Adipocyte (in vitro differentiated cells): ENCODE measurements at regions not wholly inside any gene's neighbourhood (a gene's known extent, or its start where the extent isn't known, plus 50 kb on each side); places are given as distances from the start of the nearest gene placed in this dataset.

Source experiments
- DNase-seq: peaks from one replicate; pipeline ENCODE4 v3.0.0-alpha.2; 2015; ENCODE audit warnings: low read depth
- H3K27me3 ChIP-seq: replicated peaks from 2 replicates; pipeline ENCODE4 v1.7.0; 2013; ENCODE audit warnings: mild to moderate bottlenecking, low read length, moderate library complexity; ENCODE audit not compliant: control insufficient read depth, insufficient read depth
- H3K36me3 ChIP-seq: 2 replicates; pipeline ENCODE4 v1.7.0; 2013; ENCODE audit warnings: low read length, mild to moderate bottlenecking, moderate library complexity; ENCODE audit not compliant: control insufficient read depth, insufficient read depth, severe bottlenecking
- H3K4me1 ChIP-seq: 2 replicates; pipeline ENCODE4 v1.7.0; 2013; ENCODE audit warnings: mild to moderate bottlenecking, low read length, moderate library complexity; ENCODE audit not compliant: control insufficient read depth, insufficient read depth
- H3K4me3 ChIP-seq: 2 replicates; pipeline ENCODE4 v1.7.0; 2013; ENCODE audit warnings: mild to moderate bottlenecking, low read length, moderate library complexity
- H3K9ac ChIP-seq: 2 replicates; pipeline ENCODE4 v1.7.0; 2013; ENCODE audit warnings: mild to moderate bottlenecking, low read length, moderate library complexity
- H3K9me3 ChIP-seq: 2 replicates; pipeline ENCODE4 v1.7.0; 2013; ENCODE audit warnings: mild to moderate bottlenecking, low read length, moderate library complexity; ENCODE audit not compliant: control insufficient read depth

- Histone ChIP-seq H3K4me3 (no peak overlapping the region), H3K27me3 (peaks cover 49% of the 10 kb centered on the region), H3K36me3 (no peaks in the 10 kb centered on the region), H3K9me3 (peaks cover 11% of the 10 kb centered on the region), H3K9ac (no peak overlapping the region), H3K4me1 (no peaks in the 10 kb centered on the region)
- DNase-seq: no peak
Measured at GRCh38 chr16:86353948-86354347, 156.4 kb upstream of the FOXF1 start.

GRCh38 chr16:86354641-86355513 lies 155.4 kb upstream of the FOXF1 start:
- no peaks in the 10 kb centered on the region for H3K4me1 ChIP-seq
- H3K27me3 ChIP-seq: peaks cover 50% of the 10 kb centered on the region
- peaks cover 11% of the 10 kb centered on the region for H3K9me3 ChIP-seq
- no peaks in the 10 kb centered on the region for H3K36me3 ChIP-seq
- H3K4me3 ChIP-seq: no peak overlapping the region
- peak; percentile 54 for DNase-seq
- H3K9ac ChIP-seq: no peak overlapping the region

- H3K9ac ChIP-seq: no peak overlapping the region
- no peak overlapping the region for H3K4me3 ChIP-seq
- peaks cover 44% of the 10 kb centered on the region for H3K27me3 ChIP-seq
- H3K36me3 ChIP-seq: no peaks in the 10 kb centered on the region
- DNase-seq: peak; percentile 45
- peaks cover 11% of the 10 kb centered on the region for H3K9me3 ChIP-seq
- no peaks in the 10 kb centered on the region for H3K4me1 ChIP-seq
Measured at GRCh38 chr16:86355531-86355930, 154.8 kb upstream of the FOXF1 start.

GRCh38 chr16:86355951-86356350 lies 154.4 kb upstream of the FOXF1 start:
- Histone ChIP-seq H3K9me3 (peaks cover 11% of the 10 kb centered on the region), H3K4me3 (no peak overlapping the region), H3K27me3 (peaks cover 44% of the 10 kb centered on the region), H3K4me1 (no peaks in the 10 kb centered on the region), H3K36me3 (no peaks in the 10 kb centered on the region), H3K9ac (no peak overlapping the region)
- DNase-seq: no peak

- H3K27me3 ChIP-seq: peaks cover 41% of the 10 kb centered on the region
- peaks cover 11% of the 10 kb centered on the region for H3K9me3 ChIP-seq
- DNase-seq: no peak
- no peaks in the 10 kb centered on the region for H3K36me3 ChIP-seq
- no peak overlapping the region for H3K4me3 ChIP-seq
- no peaks in the 10 kb centered on the region for H3K4me1 ChIP-seq
- no peak overlapping the region for H3K9ac ChIP-seq
Measured at GRCh38 chr16:86356804-86357203, 153.5 kb upstream of the FOXF1 start.

DNA sequence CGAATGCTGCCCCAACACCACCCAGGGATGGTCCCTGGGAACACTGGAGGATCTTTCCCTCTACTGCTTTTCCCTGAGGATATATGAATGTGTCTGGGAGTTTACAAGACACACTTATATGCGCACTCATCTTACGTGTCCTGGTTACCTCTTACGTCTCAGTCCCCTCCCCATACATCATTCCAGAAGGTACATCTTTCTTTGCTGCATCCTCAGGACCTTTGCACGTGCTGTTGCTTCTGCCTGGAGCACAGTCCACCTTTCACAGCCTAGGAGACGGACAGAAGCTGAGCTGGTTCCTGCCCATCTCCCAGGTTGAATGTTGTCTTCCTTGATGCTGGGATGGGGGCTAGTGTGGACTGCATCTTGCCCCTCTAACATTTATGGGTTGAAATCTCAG lies 153.0 kb upstream of the FOXF1 start:
- Histone ChIP-seq H3K9ac (no peak overlapping the region), H3K9me3 (peaks cover 11% of the 10 kb centered on the region), H3K4me3 (no peak overlapping the region), H3K36me3 (no peaks in the 10 kb centered on the region), H3K27me3 (peaks cover 36% of the 10 kb centered on the region), H3K4me1 (peaks cover under 1% of the 10 kb centered on the region)
- DNase-seq: no peak

GRCh38 chr16:86357950-86358349 lies 152.4 kb upstream of the FOXF1 start:
- Histone ChIP-seq H3K9me3 (peaks cover 11% of the 10 kb centered on the region), H3K9ac (no peak overlapping the region)

GRCh38 chr16:86359571-86359970 lies 150.8 kb upstream of the FOXF1 start:
- H3K4me3 ChIP-seq: no peak overlapping the region
- peaks cover 31% of the 10 kb centered on the region for H3K27me3 ChIP-seq
- no peaks in the 10 kb centered on the region for H3K36me3 ChIP-seq
- H3K9me3 ChIP-seq: peaks cover 11% of the 10 kb centered on the region
- no peak for DNase-seq
- no peak overlapping the region for H3K9ac ChIP-seq
- H3K4me1 ChIP-seq: peaks cover 21% of the 10 kb centered on the region

More at GRCh38 chr16:86357950-86358349, 152.4 kb upstream of the FOXF1 start:
- H3K27me3 ChIP-seq: peaks cover 31% of the 10 kb centered on the region
- DNase-seq: no peak
- H3K36me3 ChIP-seq: no peaks in the 10 kb centered on the region
- H3K4me1 ChIP-seq: peaks cover 7% of the 10 kb centered on the region
- no peak overlapping the region for H3K4me3 ChIP-seq

- H3K4me3 ChIP-seq: peak overlapping the region; percentile 2
- peaks cover 23% of the 10 kb centered on the region for H3K4me1 ChIP-seq
- peaks cover 34% of the 10 kb centered on the region for H3K27me3 ChIP-seq
- no peak overlapping the region for H3K9ac ChIP-seq
- DNase-seq: no peak
- no peaks in the 10 kb centered on the region for H3K36me3 ChIP-seq
- no peaks in the 10 kb centered on the region for H3K9me3 ChIP-seq
Measured at GRCh38 chr16:86362155-86362849, 148.0 kb upstream of the FOXF1 start.

DNA sequence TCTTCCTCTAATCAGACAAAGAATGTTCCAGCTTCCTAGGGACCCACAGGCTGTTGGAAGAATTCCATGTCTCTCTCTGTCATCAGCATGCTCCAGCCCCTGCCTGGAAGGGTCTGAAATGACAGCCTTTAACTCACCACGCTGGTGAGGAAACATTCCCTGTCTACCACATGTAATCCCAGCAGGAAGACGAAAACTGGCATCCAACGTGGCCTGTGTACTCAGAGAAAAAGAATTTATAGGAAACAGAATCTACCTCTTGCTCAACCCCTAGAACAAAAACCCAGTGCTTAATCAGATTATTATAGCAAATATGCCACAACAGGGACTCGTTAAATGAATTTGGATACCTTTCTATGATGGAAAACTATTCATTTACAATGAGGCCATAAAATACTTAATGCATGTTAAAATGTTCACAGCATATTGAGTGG lies 147.3 kb upstream of the FOXF1 start:
- DNase-seq: peak; percentile 94
- H3K9ac ChIP-seq: no peak overlapping the region
- peak overlapping the region; percentile 2 for H3K4me3 ChIP-seq

GRCh38 chr16:86363836-86364618 lies 146.3 kb upstream of the FOXF1 start:
- H3K4me1 ChIP-seq: peaks cover 23% of the 10 kb centered on the region
- H3K9me3 ChIP-seq: no peaks in the 10 kb centered on the region
- DNase-seq: no peak
- no peaks in the 10 kb centered on the region for H3K36me3 ChIP-seq
- H3K27me3 ChIP-seq: peaks cover 34% of the 10 kb centered on the region
- no peak overlapping the region for H3K9ac ChIP-seq
- H3K4me3 ChIP-seq: no peak overlapping the region

More for the DNA sequence above, 147.3 kb upstream of the FOXF1 start:
- Histone ChIP-seq H3K27me3 (peaks cover 36% of the 10 kb centered on the region), H3K4me1 (peaks cover 23% of the 10 kb centered on the region), H3K36me3 (no peaks in the 10 kb centered on the region), H3K9me3 (no peaks in the 10 kb centered on the region)
